PC-3 (cell line): ENCODE measurements at regions not wholly inside any gene's neighbourhood (a gene's known extent, or its start where the extent isn't known, plus 50 kb on each side); places are given as distances from the start of the nearest gene placed in this dataset.

Source experiments
- CTCF ChIP-seq: fragments of 300-600 bp; sonication (generic); conservative IDR thresholded peaks from 2 replicates; pipeline ENCODE4 v1.5.1; 2017; ENCODE audit warnings: antibody characterized with exemption, low read depth, mild to moderate bottlenecking, low read length
- EZH2 ChIP-seq: fragments of 300-600 bp; sonication (generic); IDR thresholded peaks from one replicate; pipeline ENCODE4 v1.6.1; 2017; ENCODE audit warnings: antibody characterized with exemption, mild to moderate bottlenecking, low read length; ENCODE audit not compliant: unreplicated experiment

- no peak for TF ChIP-seq CTCF
- TF ChIP-seq EZH2 = no peak
These were observed 50.5 kb upstream of the IBTK start for GRCh38 chr6:82298012-82298411.
